GM12878 (cell line): ENCODE measurements at regions not wholly inside any gene's neighbourhood (a gene's known extent, or its start where the extent isn't known, plus 50 kb on each side); places are given as distances from the start of the nearest gene placed in this dataset.

ENCODE experiments used
- BHLHE40 ChIP-seq, 2 experiments: fragments of 450-650 bp in 1 of 2; IDR thresholded peaks; 2 replicates each; pipeline ENCODE4 v1.6.1; 2011 to 2017; ENCODE audit warnings: low read depth in 2 of 2, borderline replicate concordance in 1 of 2, improper control_type of control experiment in 1 of 2, low read length in 1 of 2, mild to moderate bottlenecking in 1 of 2
- CTCF ChIP-seq, 3 experiments: IDR thresholded peaks in 2 of 3; conservative IDR thresholded peaks in 1 of 3; 2 replicates each; pipeline ENCODE4 v1.5.1; 2011; ENCODE audit warnings: low read depth in 3 of 3, low read length in 3 of 3, mild to moderate bottlenecking in 3 of 3, control low read depth in 2 of 3, moderate library complexity in 2 of 3, inconsistent platforms in 1 of 3, mixed read lengths in 1 of 3; ENCODE audit not compliant: control insufficient read depth in 2 of 3, insufficient read depth in 1 of 3; ENCODE audit errors: extremely low read depth in 1 of 3
- HDAC6 ChIP-seq: fragments of 200-600 bp; sonication (generic); IDR thresholded peaks from one replicate; pipeline ENCODE4 v1.8.0; 2017; ENCODE audit warnings: antibody characterized with exemption; ENCODE audit not compliant: unreplicated experiment
- NFIC ChIP-seq: IDR thresholded peaks from 2 replicates; pipeline ENCODE4 v1.6.1; 2012; ENCODE audit warnings: low read depth, mild to moderate bottlenecking, inconsistent platforms, low read length, moderate library complexity
- POLR2A ChIP-seq: IDR thresholded peaks from 2 replicates; pipeline ENCODE4 v1.6.1; 2011; ENCODE audit warnings: low read depth, mild to moderate bottlenecking, low read length
- POLR2AphosphoS5 ChIP-seq: IDR thresholded peaks from 2 replicates; pipeline ENCODE4 v1.6.1; 2011; ENCODE audit warnings: mild to moderate bottlenecking, low read length, inconsistent platforms
- SPI1 ChIP-seq: IDR thresholded peaks from 2 replicates; pipeline ENCODE4 v1.6.1; 2011; ENCODE audit warnings: low read depth, mild to moderate bottlenecking, low read length, moderate library complexity, borderline replicate concordance; ENCODE audit not compliant: insufficient read depth
- TCF12 ChIP-seq: IDR thresholded peaks from 2 replicates; pipeline ENCODE4 v1.6.1; 2011; ENCODE audit warnings: low read depth, mild to moderate bottlenecking, low read length
- YY1 ChIP-seq: IDR thresholded peaks from 2 replicates; pipeline ENCODE4 v1.6.1; 2011; ENCODE audit warnings: low read depth, mild to moderate bottlenecking, low read length
- ZSCAN29 ChIP-seq: fragments of 450-650 bp; IDR thresholded peaks from 2 replicates; pipeline ENCODE4 v1.6.1; 2017; ENCODE audit warnings: mild to moderate bottlenecking, moderate library complexity
- TF ChIP-seq, protein P1 (sequence below): IDR thresholded peaks from 2 replicates; pipeline ENCODE4 v1.6.1; 2012; ENCODE audit warnings: low read depth, low read length, improper control_type of control experiment
- TF ChIP-seq, protein P2 (sequence below): IDR thresholded peaks from 2 replicates; pipeline ENCODE4 v1.6.1; 2012; ENCODE audit warnings: mild to moderate bottlenecking, low read depth, low read length
- TF ChIP-seq, protein P3 (sequence below): fragments of 450-650 bp; IDR thresholded peaks from 2 replicates; pipeline ENCODE4 v1.6.1; 2014; ENCODE audit warnings: mild to moderate bottlenecking

GRCh38 chr7:136309407-136309806 lies 332.2 kb upstream of the MTPN start:
- no peak for TF ChIP-seq POLR2A
- no peak for TF ChIP-seq CTCF (IDR thresholded peaks at IDR 0.05 in 2 of 3, conservative IDR thresholded peaks at IDR 0.05 in 1 of 3; ENCODE audit: control insufficient read depth in 2 of 3, extremely low read depth in 1 of 3, insufficient read depth in 1 of 3, low read depth in 3 of 3, low read length in 3 of 3)
- TF ChIP-seq, protein P1, sequence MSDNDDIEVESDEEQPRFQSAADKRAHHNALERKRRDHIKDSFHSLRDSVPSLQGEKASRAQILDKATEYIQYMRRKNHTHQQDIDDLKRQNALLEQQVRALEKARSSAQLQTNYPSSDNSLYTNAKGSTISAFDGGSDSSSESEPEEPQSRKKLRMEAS: no peak
- TF ChIP-seq YY1: no peak
- no peak for TF ChIP-seq NFIC
- TF ChIP-seq TCF12: no peak
- no peak for TF ChIP-seq POLR2AphosphoS5
- TF ChIP-seq SPI1: peak; percentile 47; the same call in 1 of the 2 replicates
- TF ChIP-seq ZSCAN29: no peak
- TF ChIP-seq, protein P2, sequence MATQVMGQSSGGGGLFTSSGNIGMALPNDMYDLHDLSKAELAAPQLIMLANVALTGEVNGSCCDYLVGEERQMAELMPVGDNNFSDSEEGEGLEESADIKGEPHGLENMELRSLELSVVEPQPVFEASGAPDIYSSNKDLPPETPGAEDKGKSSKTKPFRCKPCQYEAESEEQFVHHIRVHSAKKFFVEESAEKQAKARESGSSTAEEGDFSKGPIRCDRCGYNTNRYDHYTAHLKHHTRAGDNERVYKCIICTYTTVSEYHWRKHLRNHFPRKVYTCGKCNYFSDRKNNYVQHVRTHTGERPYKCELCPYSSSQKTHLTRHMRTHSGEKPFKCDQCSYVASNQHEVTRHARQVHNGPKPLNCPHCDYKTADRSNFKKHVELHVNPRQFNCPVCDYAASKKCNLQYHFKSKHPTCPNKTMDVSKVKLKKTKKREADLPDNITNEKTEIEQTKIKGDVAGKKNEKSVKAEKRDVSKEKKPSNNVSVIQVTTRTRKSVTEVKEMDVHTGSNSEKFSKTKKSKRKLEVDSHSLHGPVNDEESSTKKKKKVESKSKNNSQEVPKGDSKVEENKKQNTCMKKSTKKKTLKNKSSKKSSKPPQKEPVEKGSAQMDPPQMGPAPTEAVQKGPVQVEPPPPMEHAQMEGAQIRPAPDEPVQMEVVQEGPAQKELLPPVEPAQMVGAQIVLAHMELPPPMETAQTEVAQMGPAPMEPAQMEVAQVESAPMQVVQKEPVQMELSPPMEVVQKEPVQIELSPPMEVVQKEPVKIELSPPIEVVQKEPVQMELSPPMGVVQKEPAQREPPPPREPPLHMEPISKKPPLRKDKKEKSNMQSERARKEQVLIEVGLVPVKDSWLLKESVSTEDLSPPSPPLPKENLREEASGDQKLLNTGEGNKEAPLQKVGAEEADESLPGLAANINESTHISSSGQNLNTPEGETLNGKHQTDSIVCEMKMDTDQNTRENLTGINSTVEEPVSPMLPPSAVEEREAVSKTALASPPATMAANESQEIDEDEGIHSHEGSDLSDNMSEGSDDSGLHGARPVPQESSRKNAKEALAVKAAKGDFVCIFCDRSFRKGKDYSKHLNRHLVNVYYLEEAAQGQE: no peak
- TF ChIP-seq, protein P3, sequence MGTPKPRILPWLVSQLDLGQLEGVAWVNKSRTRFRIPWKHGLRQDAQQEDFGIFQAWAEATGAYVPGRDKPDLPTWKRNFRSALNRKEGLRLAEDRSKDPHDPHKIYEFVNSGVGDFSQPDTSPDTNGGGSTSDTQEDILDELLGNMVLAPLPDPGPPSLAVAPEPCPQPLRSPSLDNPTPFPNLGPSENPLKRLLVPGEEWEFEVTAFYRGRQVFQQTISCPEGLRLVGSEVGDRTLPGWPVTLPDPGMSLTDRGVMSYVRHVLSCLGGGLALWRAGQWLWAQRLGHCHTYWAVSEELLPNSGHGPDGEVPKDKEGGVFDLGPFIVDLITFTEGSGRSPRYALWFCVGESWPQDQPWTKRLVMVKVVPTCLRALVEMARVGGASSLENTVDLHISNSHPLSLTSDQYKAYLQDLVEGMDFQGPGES: no peak
- TF ChIP-seq BHLHE40 (IDR thresholded peaks at IDR 0.05; ENCODE audit: borderline replicate concordance in 1 of 2, low read depth in 2 of 2, low read length in 1 of 2): no peak
- TF ChIP-seq HDAC6: no peak
